Loucy (cell line): ENCODE measurements at regions not wholly inside any gene's neighbourhood (a gene's known extent, or its start where the extent isn't known, plus 50 kb on each side); places are given as distances from the start of the nearest gene placed in this dataset.

Source experiments
- H2AFZ ChIP-seq: fragments of 200-600 bp; sonication (generic); 2 replicates; pipeline ENCODE4 v1.6.0; 2016; ENCODE audit warnings: antibody characterized with exemption, mild to moderate bottlenecking, low read length, moderate library complexity
- H3F3A ChIP-seq: fragments of 200-600 bp; 2 replicates; pipeline ENCODE4 v1.6.0; 2016; ENCODE audit warnings: antibody characterized with exemption, low read depth, mild to moderate bottlenecking
- H3K27me3 ChIP-seq: fragments of 200-600 bp; sonication (generic); 2 replicates; pipeline ENCODE4 v1.6.1; 2014; ENCODE audit warnings: low read length, mild to moderate bottlenecking; ENCODE audit not compliant: insufficient read depth, poor library complexity, severe bottlenecking
- H3K36me3 ChIP-seq: fragments of 200-600 bp; sonication (generic); 2 replicates; pipeline ENCODE4 v1.6.1; 2016; ENCODE audit warnings: low read length; ENCODE audit not compliant: insufficient read depth
- H3K4me1 ChIP-seq: fragments of 200-600 bp; sonication (generic); 2 replicates; pipeline ENCODE4 v1.5.1; 2014; ENCODE audit warnings: low read length, mild to moderate bottlenecking; ENCODE audit not compliant: insufficient read depth, poor library complexity, severe bottlenecking
- H3K4me2 ChIP-seq: fragments of 200-600 bp; sonication (generic); 2 replicates; pipeline ENCODE4 v1.6.0; 2014; ENCODE audit warnings: antibody characterized with exemption, low read length, low read depth, mild to moderate bottlenecking; ENCODE audit not compliant: poor library complexity, severe bottlenecking
- H3K4me3 ChIP-seq: fragments of 200-600 bp; sonication (generic); 2 replicates; pipeline ENCODE4 v1.5.1; 2014; ENCODE audit warnings: low read length, mild to moderate bottlenecking, mixed read lengths; ENCODE audit not compliant: poor library complexity, severe bottlenecking
- H3K79me2 ChIP-seq: fragments of 200-600 bp; sonication (generic); 2 replicates; pipeline ENCODE4 v1.6.1; 2014; ENCODE audit warnings: low read length; ENCODE audit not compliant: insufficient read depth
- H3K9ac ChIP-seq: fragments of 200-600 bp; sonication (generic); 2 replicates; pipeline ENCODE4 v1.6.0; 2014; ENCODE audit warnings: mild to moderate bottlenecking, low read depth, low read length, moderate library complexity; ENCODE audit not compliant: poor library complexity, severe bottlenecking
- H3K9me2 ChIP-seq: fragments of 200-600 bp; sonication (generic); replicated peaks from 2 replicates; pipeline ENCODE4 v1.6.1; 2016; ENCODE audit warnings: low read depth, low read length, mixed read lengths
- H3K9me3 ChIP-seq: fragments of 200-600 bp; sonication (generic); 2 replicates; pipeline ENCODE4 v1.6.1; 2014; ENCODE audit warnings: mild to moderate bottlenecking, antibody characterized with exemption, low read length, low read depth; ENCODE audit not compliant: insufficient read depth
- H4K20me1 ChIP-seq: fragments of 200-600 bp; sonication (generic); 2 replicates; pipeline ENCODE4 v1.6.0; 2014; ENCODE audit warnings: antibody characterized with exemption, low read length, mild to moderate bottlenecking; ENCODE audit not compliant: insufficient read depth, poor library complexity, severe bottlenecking
- CTCF ChIP-seq: fragments of 200-600 bp; sonication (generic); conservative IDR thresholded peaks from 2 replicates; pipeline ENCODE4 v1.5.1; 2014; ENCODE audit warnings: mild to moderate bottlenecking, antibody characterized with exemption, low read length
- EZH2phosphoT487 ChIP-seq: fragments of 200-600 bp; IDR thresholded peaks from 2 replicates; pipeline ENCODE4 v1.6.1; 2018; ENCODE audit warnings: antibody characterized with exemption, mild to moderate bottlenecking, moderate library complexity, borderline replicate concordance

GRCh38 chrX:46375831-46376230 lies 169.4 kb downstream of the ZNF674 start:
- Histone ChIP-seq H3K9me3 (no peaks in the 10 kb centered on the region), H3K4me2 (no peak overlapping the region), H3K79me2 (no peaks in the 10 kb centered on the region), H2AFZ (no peak overlapping the region), H4K20me1 (no peaks in the 10 kb centered on the region), H3K9me2 (no peaks in the 10 kb centered on the region), H3K4me1 (no peaks in the 10 kb centered on the region), H3K27me3 (no peaks in the 10 kb centered on the region), H3K9ac (no peak overlapping the region), H3F3A (no peaks in the 10 kb centered on the region), H3K4me3 (no peak overlapping the region), H3K36me3 (no peaks in the 10 kb centered on the region)
- no peak for TF ChIP-seq CTCF
- no peak for TF ChIP-seq EZH2phosphoT487

GRCh38 chrX:46374371-46374770 lies 170.8 kb downstream of the ZNF674 start:
- Histone ChIP-seq H3K79me2 (no peaks in the 10 kb centered on the region), H3K4me3 (no peak overlapping the region), H3K9me2 (no peaks in the 10 kb centered on the region), H3K4me1 (no peaks in the 10 kb centered on the region), H3F3A (no peaks in the 10 kb centered on the region), H3K9me3 (no peaks in the 10 kb centered on the region), H3K4me2 (no peak overlapping the region), H3K36me3 (no peaks in the 10 kb centered on the region), H3K27me3 (no peaks in the 10 kb centered on the region), H2AFZ (no peak overlapping the region), H3K9ac (no peak overlapping the region), H4K20me1 (no peaks in the 10 kb centered on the region)
- TF ChIP-seq EZH2phosphoT487 (no peak), CTCF (no peak)

DNA sequence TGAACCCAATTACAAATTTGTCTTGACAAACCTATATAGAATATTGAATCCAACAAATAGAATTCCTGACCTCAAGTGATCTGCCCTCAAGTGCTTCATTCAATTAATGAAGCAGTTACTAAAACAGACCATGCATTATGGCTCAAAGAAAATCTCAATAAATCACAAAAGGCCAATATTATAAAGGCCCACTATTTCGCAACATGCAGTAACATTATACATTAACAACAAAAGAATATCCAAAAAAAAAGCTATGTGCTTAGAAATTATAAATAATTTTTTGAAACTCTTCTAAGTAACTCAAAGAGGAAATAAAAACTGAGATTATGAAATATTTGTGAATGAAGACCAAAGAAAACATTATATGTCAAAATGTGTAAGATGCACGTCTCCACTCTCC lies 177.7 kb downstream of the ZNF674 start:
- Histone ChIP-seq H3K27me3 (no peaks in the 10 kb centered on the region), H3K9me3 (no peaks in the 10 kb centered on the region), H3K9ac (no peak overlapping the region), H3K79me2 (no peaks in the 10 kb centered on the region), H3K9me2 (no peaks in the 10 kb centered on the region), H2AFZ (no peak overlapping the region), H3K4me3 (no peak overlapping the region), H3K4me1 (peaks cover 6% of the 10 kb centered on the region), H4K20me1 (no peaks in the 10 kb centered on the region), H3F3A (no peaks in the 10 kb centered on the region), H3K4me2 (no peak overlapping the region), H3K36me3 (no peaks in the 10 kb centered on the region)
- no peak for TF ChIP-seq EZH2phosphoT487
- no peak for TF ChIP-seq CTCF
